CD8-positive, alpha-beta memory T cell (primary cell): ENCODE measurements at regions not wholly inside any gene's neighbourhood (a gene's known extent, or its start where the extent isn't known, plus 50 kb on each side); places are given as distances from the start of the nearest gene placed in this dataset.
"Not testable (repeated sequence)": the region's sequence is repeated elsewhere in the genome, so short reads cannot be mapped to it uniquely, and the experiment has no call there.

Experiments used
- CTCF ChIA-PET: fragments of 350-600 bp; sonication (Branson Sonifier 250); formaldehyde crosslinking; loops from one replicate; lab custom pipeline; 2021; ENCODE audit warnings: antibody characterized with exemption; lab: Charles Lee
- POLR2A ChIA-PET: fragments of 350-600 bp; sonication (Branson Sonifier 250); formaldehyde crosslinking; loops from one replicate; lab custom pipeline; 2021; ENCODE audit warnings: antibody characterized with exemption; lab: Charles Lee
- DNase-seq, 5 donors: peaks; one replicate each; pipeline versions ENCODE4 v3.0.0 to v3.0.0-alpha.2; 2020 to 2022; ENCODE audit warnings: mixed read lengths in 1 of 5
- H3K27ac ChIP-seq: one replicate; pipeline ENCODE4 v1.7.0; 2013; ENCODE audit warnings: low read depth, mild to moderate bottlenecking, low read length, moderate library complexity
- H3K27me3 ChIP-seq: 2 replicates; pipeline ENCODE4 v1.7.0; 2013; ENCODE audit warnings: low read length, mild to moderate bottlenecking; ENCODE audit not compliant: insufficient read depth, poor library complexity, severe bottlenecking
- H3K36me3 ChIP-seq: 2 replicates; pipeline ENCODE4 v1.7.0; 2013; ENCODE audit warnings: mild to moderate bottlenecking, low read length, moderate library complexity; ENCODE audit not compliant: insufficient read depth
- H3K4me1 ChIP-seq: 2 replicates; pipeline ENCODE4 v1.7.0; 2013; ENCODE audit warnings: mild to moderate bottlenecking, low read length, moderate library complexity; ENCODE audit not compliant: insufficient read depth
- H3K4me3 ChIP-seq: 2 replicates; pipeline ENCODE4 v1.7.0; 2013; ENCODE audit warnings: mild to moderate bottlenecking, low read length
- H3K9me3 ChIP-seq: 2 replicates; pipeline ENCODE4 v1.7.0; 2013; ENCODE audit warnings: mild to moderate bottlenecking, low read length
- H3K27ac Mint-ChIP-seq, 8 donors: one replicate each; pipeline ENCODE4 v1.8.0; 2020 to 2021; ENCODE audit warnings: mixed read lengths in 8 of 8, mild to moderate bottlenecking in 6 of 8, inconsistent platforms in 3 of 8, moderate library complexity in 3 of 8
- H3K27me3 Mint-ChIP-seq, 2 donors: one replicate each; pipeline ENCODE4 v1.8.0; 2020 to 2021; ENCODE audit warnings: mixed read lengths in 2 of 2, mild to moderate bottlenecking in 1 of 2, moderate library complexity in 1 of 2
- H3K36me3 Mint-ChIP-seq, 3 donors: one replicate each; pipeline ENCODE4 v1.8.0; 2020 to 2021; ENCODE audit warnings: mixed read lengths in 3 of 3, inconsistent platforms in 1 of 3, mild to moderate bottlenecking in 1 of 3
- H3K4me1 Mint-ChIP-seq, 3 donors: one replicate each; pipeline ENCODE4 v1.8.0; 2020 to 2021; ENCODE audit warnings: mixed read lengths in 3 of 3, inconsistent platforms in 1 of 3, mild to moderate bottlenecking in 1 of 3
- H3K4me3 Mint-ChIP-seq, 7 donors: one replicate each; pipeline ENCODE4 v1.8.0; 2020 to 2021; ENCODE audit warnings: mixed read lengths in 7 of 7, mild to moderate bottlenecking in 6 of 7, moderate library complexity in 4 of 7, inconsistent platforms in 2 of 7
- H3K9me3 Mint-ChIP-seq, 5 donors: one replicate each; pipeline ENCODE4 v1.8.0; 2020 to 2022; ENCODE audit warnings: mixed read lengths in 5 of 5, mild to moderate bottlenecking in 3 of 5, moderate library complexity in 2 of 5, inconsistent platforms in 1 of 5

DNA sequence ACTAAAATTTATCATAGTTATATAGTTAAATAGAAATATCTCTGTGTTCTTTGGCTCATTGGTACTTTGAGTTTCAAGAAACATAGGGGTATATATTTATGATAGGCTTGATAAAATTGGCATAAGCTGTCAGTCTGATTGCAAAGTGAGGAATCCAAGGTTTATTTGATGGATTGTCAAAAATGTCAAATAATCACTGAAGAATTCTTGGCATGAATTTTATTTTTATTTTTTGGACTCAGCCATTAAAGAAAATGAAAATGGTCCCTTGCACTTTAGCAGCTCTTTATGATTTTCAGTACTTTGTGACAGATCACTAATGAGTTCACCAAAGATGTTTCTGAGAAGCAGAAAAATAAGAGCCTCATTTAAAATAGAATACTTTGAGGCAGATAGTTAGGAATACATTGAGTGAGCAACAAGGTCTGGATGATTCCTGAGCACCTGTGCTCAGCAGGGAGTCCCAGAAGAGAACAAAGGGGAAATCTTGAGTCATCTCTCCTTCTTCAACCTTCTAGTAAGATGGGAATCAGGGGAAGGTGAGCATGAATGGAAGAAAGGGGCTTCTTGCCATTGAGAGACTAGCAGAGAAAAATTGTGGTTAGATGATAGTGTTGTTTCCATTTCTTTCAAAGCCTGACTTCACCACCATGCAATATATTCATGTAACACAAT is 85.3 kb upstream of the VEPH1 start:
- H3K27ac Mint-ChIP-seq: no peak overlapping the region
- POLR2A ChIA-PET: no interaction called here
- no peaks in the 10 kb centered on the region for H3K36me3 Mint-ChIP-seq
- H3K4me3 Mint-ChIP-seq: no peak overlapping the region
- Histone ChIP-seq H3K9me3 (no peaks in the 10 kb centered on the region), H3K27me3 (no peaks in the 10 kb centered on the region), H3K4me3 (no peak overlapping the region), H3K27ac (no peak overlapping the region), H3K36me3 (no peaks in the 10 kb centered on the region), H3K4me1 (no peaks in the 10 kb centered on the region)
- H3K9me3 Mint-ChIP-seq: peaks cover 0 to 2% (median 0%) of the 10 kb centered on the region in 5 donors
- CTCF ChIA-PET: no interaction called here
- peaks cover 6 to 14% of the 10 kb centered on the region in 2 donors for H3K27me3 Mint-ChIP-seq
- DNase-seq: no peak
- no peaks in the 10 kb centered on the region for H3K4me1 Mint-ChIP-seq

- no peak overlapping the region for H3K27ac Mint-ChIP-seq
- no peak overlapping the region for H3K4me3 Mint-ChIP-seq
- DNase-seq: no peak
- no peaks in the 10 kb centered on the region for H3K4me1 Mint-ChIP-seq
- H3K27me3 Mint-ChIP-seq: peaks cover 4 to 6% of the 10 kb centered on the region in 2 donors
- H3K9me3 Mint-ChIP-seq: peaks cover 0 to 2% (median 0%) of the 10 kb centered on the region in 5 donors
- Histone ChIP-seq H3K27ac (no peak overlapping the region), H3K27me3 (no peaks in the 10 kb centered on the region), H3K4me1 (no peaks in the 10 kb centered on the region), H3K36me3 (no peaks in the 10 kb centered on the region), H3K9me3 (no peaks in the 10 kb centered on the region), H3K4me3 (no peak overlapping the region)
- ChIA-PET POLR2A (no interaction called here), CTCF (no interaction called here)
- H3K36me3 Mint-ChIP-seq: no peaks in the 10 kb centered on the region
Measured at GRCh38 chr3:157586293-157586692, 83.1 kb upstream of the VEPH1 start.

DNA sequence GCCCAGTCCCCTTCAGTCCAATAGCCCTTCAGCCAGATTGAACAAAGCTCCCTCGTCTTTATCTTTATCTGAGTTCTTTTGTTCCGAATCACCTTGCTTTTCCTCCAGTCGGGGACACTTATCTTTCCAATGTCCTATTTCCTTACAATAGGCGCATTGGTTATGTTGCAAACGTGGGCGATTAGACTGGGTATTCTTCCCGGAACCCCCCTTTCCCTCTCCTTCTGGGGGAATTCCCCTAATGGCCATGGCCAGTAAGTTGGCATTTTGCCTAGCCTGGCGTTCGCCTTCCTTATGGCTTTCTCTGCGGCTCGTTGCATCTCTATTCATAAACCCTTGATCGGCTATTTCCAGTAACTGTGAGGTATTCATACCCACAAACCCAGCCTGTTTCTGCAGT is 82.2 kb upstream of the VEPH1 start:
- H3K4me1 Mint-ChIP-seq: no peaks in the 10 kb centered on the region
- CTCF ChIA-PET: no interaction called here
- no peak overlapping the region for H3K27ac Mint-ChIP-seq
- Histone ChIP-seq H3K36me3 (no peaks in the 10 kb centered on the region), H3K4me1 (no peaks in the 10 kb centered on the region), H3K9me3 (no peaks in the 10 kb centered on the region), H3K27ac (no peak overlapping the region), H3K27me3 (no peaks in the 10 kb centered on the region), H3K4me3 (no peak overlapping the region)
- peaks cover 0 to 2% (median 0%) of the 10 kb centered on the region in 5 donors for H3K9me3 Mint-ChIP-seq
- peaks cover 4 to 8% of the 10 kb centered on the region in 2 donors for H3K27me3 Mint-ChIP-seq
- no peak for DNase-seq
- no peak overlapping the region for H3K4me3 Mint-ChIP-seq
- POLR2A ChIA-PET: no interaction called here
- no peaks in the 10 kb centered on the region for H3K36me3 Mint-ChIP-seq

DNA sequence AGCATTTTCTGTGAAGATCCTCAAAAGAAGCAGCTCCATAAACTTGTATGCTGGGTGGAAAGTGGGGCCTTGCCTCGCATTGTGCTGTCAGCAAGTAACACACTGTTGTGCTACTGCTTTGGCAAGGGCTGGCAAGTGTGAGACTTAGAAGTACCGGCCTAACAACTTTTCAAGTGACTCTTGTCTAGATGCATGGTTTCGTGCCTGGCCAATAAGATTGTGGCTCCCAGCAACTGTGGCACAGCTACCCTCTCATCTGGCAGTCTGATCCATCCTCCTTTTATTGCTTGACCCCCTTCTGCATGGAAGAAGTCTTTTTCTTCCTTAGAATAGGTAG is 79.4 kb upstream of the VEPH1 start:
- Histone ChIP-seq H3K27ac (no peak overlapping the region), H3K4me1 (no peaks in the 10 kb centered on the region), H3K4me3 (no peak overlapping the region), H3K36me3 (no peaks in the 10 kb centered on the region), H3K9me3 (no peaks in the 10 kb centered on the region), H3K27me3 (no peaks in the 10 kb centered on the region)
- H3K36me3 Mint-ChIP-seq: no peaks in the 10 kb centered on the region
- peaks cover 0 to 2% (median 0%) of the 10 kb centered on the region in 5 donors for H3K9me3 Mint-ChIP-seq
- H3K4me3 Mint-ChIP-seq: no peak overlapping the region
- DNase-seq: no peak
- H3K27ac Mint-ChIP-seq: no peak overlapping the region
- CTCF ChIA-PET: no interaction called here
- peaks cover 6 to 11% of the 10 kb centered on the region in 2 donors for H3K27me3 Mint-ChIP-seq
- POLR2A ChIA-PET: no interaction called here
- H3K4me1 Mint-ChIP-seq: no peaks in the 10 kb centered on the region

DNA sequence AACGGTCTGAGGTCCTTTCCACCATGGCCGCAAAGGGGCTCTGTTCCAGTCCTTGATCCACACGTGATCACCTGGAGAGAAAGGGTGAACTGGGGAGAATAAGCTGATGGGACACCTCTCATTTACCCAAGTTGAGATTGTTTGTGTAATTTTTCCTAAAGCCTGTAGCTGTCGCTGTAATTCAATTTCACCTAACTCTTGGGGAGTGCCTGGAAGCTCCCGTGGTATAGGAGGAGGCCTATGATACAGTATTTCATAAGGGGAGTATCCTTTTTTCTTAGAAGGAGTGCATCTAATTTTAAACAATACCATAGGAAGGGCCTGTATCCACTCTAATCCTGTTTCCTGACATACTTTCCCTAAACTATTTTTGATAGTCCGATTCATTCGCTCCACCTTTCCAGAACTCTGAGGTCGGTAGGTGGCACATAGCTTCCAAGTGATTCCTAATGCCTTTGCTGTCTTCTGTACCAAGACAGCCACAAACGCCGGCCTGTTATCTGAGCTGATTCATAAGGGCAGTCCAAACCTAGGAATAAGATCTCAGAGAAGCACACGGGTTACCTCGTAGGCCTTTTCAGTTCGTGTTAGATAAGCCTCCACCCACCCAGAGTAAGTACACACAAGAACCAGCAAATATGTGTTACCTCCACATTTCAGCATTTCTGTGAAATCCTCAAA is 78.9 kb upstream of the VEPH1 start:
- DNase-seq, H3K36me3 ChIP-seq, H3K27ac ChIP-seq, H3K4me1 ChIP-seq, H3K4me3 ChIP-seq, H3K9me3 Mint-ChIP-seq, H3K9me3 ChIP-seq, H3K4me1 Mint-ChIP-seq, CTCF ChIA-PET, H3K4me3 Mint-ChIP-seq, H3K36me3 Mint-ChIP-seq, POLR2A ChIA-PET, H3K27me3 ChIP-seq: not testable (repeated sequence)
- Mint-ChIP-seq H3K27ac (peak overlapping the region in 1 of 8 donors; percentile 44), H3K27me3 (peaks cover 6 to 11% of the 10 kb centered on the region in 2 donors)

DNA sequence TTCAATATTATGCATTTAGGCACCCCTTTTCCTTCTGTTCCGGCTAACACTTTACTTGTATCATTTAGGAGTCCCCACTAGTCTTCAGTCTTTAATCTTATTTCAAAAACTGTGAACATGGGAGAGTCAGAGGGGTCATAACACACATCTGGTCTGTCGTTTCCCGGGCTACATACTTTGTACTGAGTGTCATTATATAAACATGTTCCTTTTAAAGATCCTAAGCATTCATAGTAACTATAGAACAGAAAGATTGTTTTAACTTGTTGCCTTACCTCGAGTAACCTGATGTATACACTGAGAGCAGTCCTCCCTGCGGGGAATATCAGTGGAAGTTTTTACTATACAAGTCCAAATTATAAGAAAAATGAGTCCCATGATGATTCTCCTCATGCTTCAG is 78.2 kb upstream of the VEPH1 start:
- DNase-seq: no peak
- H3K27ac ChIP-seq: no peak overlapping the region
- Mint-ChIP-seq H3K27ac (no peak overlapping the region), H3K4me3 (no peak overlapping the region), H3K27me3 (peaks cover 6 to 11% of the 10 kb centered on the region in 2 donors), H3K36me3 (no peaks in the 10 kb centered on the region), H3K4me1 (no peaks in the 10 kb centered on the region), H3K9me3 (no peaks in the 10 kb centered on the region)
- ChIA-PET POLR2A (no interaction called here), CTCF (no interaction called here)
- no peak overlapping the region for H3K4me3 ChIP-seq
- H3K4me1 ChIP-seq: no peaks in the 10 kb centered on the region
- no peaks in the 10 kb centered on the region for H3K36me3 ChIP-seq
- H3K9me3 ChIP-seq: no peaks in the 10 kb centered on the region
- H3K27me3 ChIP-seq: no peaks in the 10 kb centered on the region

GRCh38 chr3:157578181-157578580 is 75.0 kb upstream of the VEPH1 start:
- Mint-ChIP-seq H3K27me3 (peaks cover 3 to 11% of the 10 kb centered on the region in 2 donors), H3K4me3 (no peak overlapping the region), H3K4me1 (no peaks in the 10 kb centered on the region), H3K9me3 (peaks cover 0 to 2% (median 0%) of the 10 kb centered on the region in 5 donors), H3K27ac (no peak overlapping the region), H3K36me3 (no peaks in the 10 kb centered on the region)
- H3K27me3 ChIP-seq: no peaks in the 10 kb centered on the region
- no peaks in the 10 kb centered on the region for H3K4me1 ChIP-seq
- H3K27ac ChIP-seq: no peak overlapping the region
- POLR2A ChIA-PET: no interaction called here
- H3K4me3 ChIP-seq: no peak overlapping the region
- H3K9me3 ChIP-seq: no peaks in the 10 kb centered on the region
- CTCF ChIA-PET: interaction anchor here (1.0 kb wide), 1 partner anchor 45 kb away, joined by 3 read pairs; no protein-coding TSS in a partner anchor
- no peaks in the 10 kb centered on the region for H3K36me3 ChIP-seq
- no peak for DNase-seq

DNA sequence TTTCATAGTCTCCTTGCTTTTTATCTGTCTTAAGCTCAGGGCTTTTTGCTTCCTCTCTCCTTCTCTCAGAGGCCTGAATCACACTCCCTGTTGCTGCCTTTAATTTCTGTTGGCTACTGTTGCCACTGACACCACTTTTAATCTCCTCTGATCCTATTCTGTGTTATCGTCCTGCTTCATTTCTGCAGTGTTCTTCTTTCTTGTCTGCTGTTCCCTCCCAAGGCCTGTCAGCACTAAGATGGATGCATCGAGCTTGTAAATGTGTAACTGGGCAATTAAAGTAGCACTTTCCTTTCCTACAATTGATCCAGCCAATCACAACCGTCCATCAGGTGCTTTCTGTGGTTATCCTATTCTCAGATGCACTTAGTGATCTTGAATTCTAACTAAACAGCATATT is 71.3 kb upstream of the VEPH1 start:
- no peaks in the 10 kb centered on the region for H3K4me1 ChIP-seq
- no peaks in the 10 kb centered on the region for H3K27me3 ChIP-seq
- ChIA-PET CTCF (no interaction called here), POLR2A (no interaction called here)
- no peak overlapping the region for H3K4me3 ChIP-seq
- no peak for DNase-seq
- Mint-ChIP-seq H3K27me3 (peaks cover 3 to 22% of the 10 kb centered on the region in 2 donors), H3K9me3 (peaks cover 0 to 2% (median 0%) of the 10 kb centered on the region in 5 donors), H3K27ac (no peak overlapping the region), H3K4me1 (no peaks in the 10 kb centered on the region), H3K4me3 (no peak overlapping the region), H3K36me3 (no peaks in the 10 kb centered on the region)
- H3K36me3 ChIP-seq: no peaks in the 10 kb centered on the region
- H3K27ac ChIP-seq: no peak overlapping the region
- no peaks in the 10 kb centered on the region for H3K9me3 ChIP-seq
